Testis (tissue), 2 donors: ENCODE measurements at regions not wholly inside any gene's neighbourhood (a gene's known extent, or its start where the extent isn't known, plus 50 kb on each side); places are given as distances from the start of the nearest gene placed in this dataset.

Experiments
- DNase-seq: peaks from one replicate; pipeline ENCODE4 v3.0.0-alpha.2; 2019
- H3K27ac ChIP-seq, 2 donors: fragments of 200-600 bp; sonication (generic); one replicate each; pipeline ENCODE4 v1.5.1; 2019
- H3K27me3 ChIP-seq: fragments of 200-600 bp; sonication (generic); one replicate; pipeline ENCODE4 v1.5.1; 2019
- H3K36me3 ChIP-seq: fragments of 200-600 bp; sonication (generic); one replicate; pipeline ENCODE4 v1.5.1; 2017; ENCODE audit warnings: low read depth; ENCODE audit errors: missing control alignments
- H3K4me1 ChIP-seq: fragments of 200-600 bp; sonication (generic); one replicate; pipeline ENCODE4 v1.5.1; 2019
- H3K4me3 ChIP-seq, 2 donors: fragments of 200-600 bp; sonication (generic); one replicate each; pipeline ENCODE4 v1.5.1; 2017 to 2019
- H3K9me3 ChIP-seq: fragments of 200-600 bp; sonication (generic); one replicate; pipeline ENCODE4 v1.5.1; 2017
- CTCF ChIP-seq, 3 experiments: fragments of 450-650 bp in 2 of 3; fragments of 200-600 bp in 1 of 3; sonication (generic) in 1 of 3; IDR thresholded peaks; one replicate each; pipeline ENCODE4 v1.5.1; 2016 to 2019; ENCODE audit warnings: antibody characterized with exemption in 3 of 3, mild to moderate bottlenecking in 2 of 3, moderate library complexity in 1 of 3
- POLR2A ChIP-seq: fragments of 450-650 bp; IDR thresholded peaks from one replicate; pipeline ENCODE4 v1.6.1; 2017; ENCODE audit warnings: antibody characterized with exemption, mild to moderate bottlenecking, moderate library complexity
- WGBS, 2 donors: methylation state at CpG; one replicate each; pipeline ENCODE4 v1.1.5; 2018; 5-methylcytosine and 5-hydroxymethylcytosine counted together
- intact Hi-C: fragments of 100-400 bp; cut with DNase I; formaldehyde crosslinking; loops from one replicate; pipeline ENCODE4 v1.15.1; 2023; ENCODE audit warnings: low total_unique reads

DNA sequence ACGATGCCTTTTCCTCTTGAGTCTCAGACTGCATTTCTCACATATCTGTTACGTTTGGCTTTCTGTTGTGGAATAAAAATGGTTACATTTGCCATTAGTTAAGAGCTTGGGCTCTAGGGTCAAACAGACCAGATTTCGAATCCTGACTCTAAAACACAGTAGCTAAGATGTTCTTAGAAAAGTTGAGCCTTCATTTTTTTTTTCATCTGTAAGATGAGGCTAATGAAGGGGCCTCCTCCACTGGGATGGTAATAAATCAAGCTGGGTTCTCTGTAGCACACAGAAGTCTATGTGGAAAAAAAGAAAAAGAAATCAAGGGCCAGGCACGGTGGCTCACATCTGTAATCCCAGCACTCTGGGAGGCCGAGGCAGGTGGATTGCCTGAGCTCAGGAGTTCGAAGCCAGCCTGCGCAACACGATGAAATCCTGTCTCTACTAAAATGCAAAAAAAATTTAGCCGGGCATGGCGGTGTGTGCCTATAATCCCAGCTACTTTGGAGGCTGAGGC is 49.9 kb upstream of the CAPRIN1 start:
- 70 to 76% methylated on average over 10 of the region's 10 CpGs for WGBS, 2 donors
- TF ChIP-seq POLR2A (no peak), CTCF (IDR thresholded peaks at IDR 0.05) (no peak)
- H3K36me3 ChIP-seq = no peaks in the 10 kb centered on the region
- no peak overlapping the region for H3K27ac ChIP-seq
- H3K9me3 ChIP-seq = no peaks in the 10 kb centered on the region
- H3K27me3 ChIP-seq = no peaks in the 10 kb centered on the region
- no peak overlapping the region for H3K4me3 ChIP-seq
- intact Hi-C loops = no loop called here
- no peak for DNase-seq
- no peaks in the 10 kb centered on the region for H3K4me1 ChIP-seq

- H3K27me3 ChIP-seq = no peaks in the 10 kb centered on the region
- DNase-seq = no peak
- no peak overlapping the region for H3K27ac ChIP-seq
- no peaks in the 10 kb centered on the region for H3K4me1 ChIP-seq
- H3K9me3 ChIP-seq = no peaks in the 10 kb centered on the region
- H3K4me3 ChIP-seq = no peak overlapping the region
- WGBS, 2 donors = 57 to 73% methylated on average over 2 of the region's 2 CpGs
- no peaks in the 10 kb centered on the region for H3K36me3 ChIP-seq
- intact Hi-C loops = loop anchor here (10.0 kb wide), 1 partner anchor 365 kb away; no protein-coding TSS in a partner anchor
- TF ChIP-seq CTCF (IDR thresholded peaks at IDR 0.05) = no peak
- no peak for TF ChIP-seq POLR2A
Measured at GRCh38 chr11:33999393-33999792, 52.1 kb upstream of the CAPRIN1 start.

GRCh38 chr11:33997584-33998251 is 53.8 kb upstream of the CAPRIN1 start:
- WGBS, 2 donors = 49 to 60% methylated on average over 7 of the region's 7 CpGs
- intact Hi-C loops = loop anchor here (10.0 kb wide), 1 partner anchor 367 kb away; no protein-coding TSS in a partner anchor
- no peak overlapping the region for H3K27ac ChIP-seq
- no peaks in the 10 kb centered on the region for H3K36me3 ChIP-seq
- DNase-seq = no peak
- H3K4me1 ChIP-seq = no peaks in the 10 kb centered on the region
- no peak overlapping the region for H3K4me3 ChIP-seq
- TF ChIP-seq POLR2A (no peak), CTCF (IDR thresholded peaks at IDR 0.05) (no peak)
- no peaks in the 10 kb centered on the region for H3K9me3 ChIP-seq
- no peaks in the 10 kb centered on the region for H3K27me3 ChIP-seq

DNA sequence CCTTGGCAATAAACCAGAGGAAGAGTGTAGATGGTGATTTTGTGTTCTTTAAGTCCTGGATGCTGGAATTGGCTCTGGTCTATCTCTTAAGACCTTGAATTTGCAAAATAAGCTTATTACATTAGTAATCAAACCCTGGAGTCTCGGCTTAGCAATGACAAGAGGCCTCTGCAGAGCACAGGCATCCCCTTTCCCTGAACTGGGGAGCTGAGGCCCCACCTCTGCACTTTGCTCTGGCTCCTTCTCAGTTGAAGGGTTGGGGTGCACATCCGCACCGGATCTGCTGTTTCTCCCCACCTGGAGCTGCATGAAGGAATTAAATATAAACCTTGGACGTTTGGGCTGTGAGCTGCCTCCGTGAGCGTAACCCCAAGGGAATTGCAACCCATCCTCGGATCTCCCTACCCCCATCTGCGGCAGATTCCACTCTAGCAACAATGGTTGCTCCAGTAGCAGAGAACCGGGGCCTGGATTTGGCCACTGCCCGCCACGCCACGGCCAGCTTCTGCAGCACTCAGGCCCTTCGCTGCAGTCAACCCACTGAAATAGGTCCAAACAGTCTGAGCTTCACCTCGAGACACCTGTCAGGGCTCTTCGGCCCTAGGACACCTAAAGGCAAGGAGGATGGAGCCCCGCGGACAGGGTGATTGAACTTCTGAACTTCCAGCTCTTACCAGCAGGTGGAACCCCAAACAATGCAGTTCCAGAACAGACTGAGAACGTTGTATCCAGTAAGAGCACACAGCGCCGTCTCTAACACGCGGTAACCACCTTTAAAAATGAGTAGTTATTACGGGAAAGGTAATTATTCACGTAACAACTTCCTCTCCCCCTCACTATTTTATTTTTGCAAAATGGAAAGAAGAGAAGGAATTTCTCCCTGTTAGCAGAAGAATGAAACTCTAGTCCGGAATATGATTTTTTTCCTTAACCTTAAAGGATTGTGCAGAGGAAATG is 54.8 kb upstream of the CAPRIN1 start:
- Histone ChIP-seq H3K4me1 (no peaks in the 10 kb centered on the region), H3K27me3 (no peaks in the 10 kb centered on the region), H3K4me3 (no peak overlapping the region), H3K9me3 (no peaks in the 10 kb centered on the region), H3K27ac (no peak overlapping the region), H3K36me3 (no peaks in the 10 kb centered on the region)
- intact Hi-C loops = loop anchor here (10.0 kb wide), 1 partner anchor 368 kb away; no protein-coding TSS in a partner anchor
- peak; percentile 84 for DNase-seq
- 21 to 22% methylated on average over 14 to 25 of the region's 25 CpGs for WGBS, 2 donors
- TF ChIP-seq POLR2A (no peak), CTCF (IDR thresholded peaks at IDR 0.05) (peak; percentile 56 to 74 (median 69))
